Right lobe of liver (tissue), 4 donors: ENCODE measurements at regions not wholly inside any gene's neighbourhood (a gene's known extent, or its start where the extent isn't known, plus 50 kb on each side); places are given as distances from the start of the nearest gene placed in this dataset.

Experiments used
- POLR2A ChIP-seq: fragments of 450-650 bp; IDR thresholded peaks from one replicate; pipeline ENCODE4 v1.6.1; 2017; ENCODE audit warnings: antibody characterized with exemption, mild to moderate bottlenecking
- TF ChIP-seq, protein P1 (sequence below), 4 donors: fragments of 200-600 bp in 3 of 4; fragments of 450-650 bp in 1 of 4; IDR thresholded peaks; one replicate each; pipeline versions ENCODE4 v1.5.1 to v1.8.0; 2016 to 2022; ENCODE audit warnings: antibody characterized with exemption in 4 of 4, mild to moderate bottlenecking in 2 of 4
- donor health status: DM: no; HTN: no; CAD: no.
- donor health status: DM: no; HTN: no; CAD: no.
- donor health status: DM: no; HTN: yes; CAD: no.

DNA sequence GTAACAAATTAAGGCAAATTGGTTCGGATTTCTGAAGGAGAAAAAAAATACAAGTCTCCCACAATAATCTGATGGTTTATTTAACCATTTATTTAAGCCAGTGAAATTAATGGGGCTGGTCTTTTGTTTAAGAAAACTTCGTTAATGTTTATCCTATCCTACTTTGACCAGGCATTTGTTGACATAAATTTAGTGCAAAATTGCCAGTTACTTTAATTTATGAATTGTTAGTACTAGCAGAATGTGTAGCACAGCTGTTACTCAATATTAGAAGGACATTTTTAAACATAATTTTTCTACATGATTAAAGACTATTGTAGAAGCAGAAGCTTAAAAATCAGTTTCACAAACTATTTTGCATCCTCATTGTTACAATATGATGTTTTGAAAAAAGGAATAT is 687.6 kb upstream of the PTBP2 start:
- TF ChIP-seq, protein P1, sequence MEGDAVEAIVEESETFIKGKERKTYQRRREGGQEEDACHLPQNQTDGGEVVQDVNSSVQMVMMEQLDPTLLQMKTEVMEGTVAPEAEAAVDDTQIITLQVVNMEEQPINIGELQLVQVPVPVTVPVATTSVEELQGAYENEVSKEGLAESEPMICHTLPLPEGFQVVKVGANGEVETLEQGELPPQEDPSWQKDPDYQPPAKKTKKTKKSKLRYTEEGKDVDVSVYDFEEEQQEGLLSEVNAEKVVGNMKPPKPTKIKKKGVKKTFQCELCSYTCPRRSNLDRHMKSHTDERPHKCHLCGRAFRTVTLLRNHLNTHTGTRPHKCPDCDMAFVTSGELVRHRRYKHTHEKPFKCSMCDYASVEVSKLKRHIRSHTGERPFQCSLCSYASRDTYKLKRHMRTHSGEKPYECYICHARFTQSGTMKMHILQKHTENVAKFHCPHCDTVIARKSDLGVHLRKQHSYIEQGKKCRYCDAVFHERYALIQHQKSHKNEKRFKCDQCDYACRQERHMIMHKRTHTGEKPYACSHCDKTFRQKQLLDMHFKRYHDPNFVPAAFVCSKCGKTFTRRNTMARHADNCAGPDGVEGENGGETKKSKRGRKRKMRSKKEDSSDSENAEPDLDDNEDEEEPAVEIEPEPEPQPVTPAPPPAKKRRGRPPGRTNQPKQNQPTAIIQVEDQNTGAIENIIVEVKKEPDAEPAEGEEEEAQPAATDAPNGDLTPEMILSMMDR (IDR thresholded peaks at IDR 0.05): no peak
- no peak for TF ChIP-seq POLR2A
